ENCODE measurements at regions not wholly inside any gene's neighbourhood (a gene's known extent, or its start where the extent isn't known, plus 50 kb on each side); places are given as distances from the start of the nearest gene placed in this dataset.

DNA sequence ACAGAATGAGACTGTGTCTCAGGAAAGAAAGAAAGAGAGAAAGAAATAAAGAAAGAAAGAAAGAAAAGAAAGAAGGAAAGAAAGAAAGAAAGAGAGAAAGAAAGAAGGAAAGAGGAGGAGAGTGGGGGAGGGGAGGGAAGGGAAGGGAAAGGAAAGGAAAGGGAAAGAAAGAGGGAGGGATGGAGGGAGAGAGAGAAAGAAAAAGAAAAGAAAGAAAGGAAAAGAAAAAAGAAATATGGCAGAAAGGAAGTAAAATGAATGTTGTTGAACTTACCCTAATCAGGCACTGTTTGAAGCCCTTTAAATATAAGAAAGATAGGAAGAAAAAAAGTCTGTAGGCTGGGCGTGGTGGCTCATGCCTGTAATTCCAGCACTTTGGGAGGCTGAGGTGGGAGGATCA is 276.1 kb downstream of the INSC start:
- TF ChIP-seq, protein P1, sequence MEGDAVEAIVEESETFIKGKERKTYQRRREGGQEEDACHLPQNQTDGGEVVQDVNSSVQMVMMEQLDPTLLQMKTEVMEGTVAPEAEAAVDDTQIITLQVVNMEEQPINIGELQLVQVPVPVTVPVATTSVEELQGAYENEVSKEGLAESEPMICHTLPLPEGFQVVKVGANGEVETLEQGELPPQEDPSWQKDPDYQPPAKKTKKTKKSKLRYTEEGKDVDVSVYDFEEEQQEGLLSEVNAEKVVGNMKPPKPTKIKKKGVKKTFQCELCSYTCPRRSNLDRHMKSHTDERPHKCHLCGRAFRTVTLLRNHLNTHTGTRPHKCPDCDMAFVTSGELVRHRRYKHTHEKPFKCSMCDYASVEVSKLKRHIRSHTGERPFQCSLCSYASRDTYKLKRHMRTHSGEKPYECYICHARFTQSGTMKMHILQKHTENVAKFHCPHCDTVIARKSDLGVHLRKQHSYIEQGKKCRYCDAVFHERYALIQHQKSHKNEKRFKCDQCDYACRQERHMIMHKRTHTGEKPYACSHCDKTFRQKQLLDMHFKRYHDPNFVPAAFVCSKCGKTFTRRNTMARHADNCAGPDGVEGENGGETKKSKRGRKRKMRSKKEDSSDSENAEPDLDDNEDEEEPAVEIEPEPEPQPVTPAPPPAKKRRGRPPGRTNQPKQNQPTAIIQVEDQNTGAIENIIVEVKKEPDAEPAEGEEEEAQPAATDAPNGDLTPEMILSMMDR (IDR thresholded peaks at IDR 0.05): no peak
- TF ChIP-seq POLR2A (IDR thresholded peaks at IDR 0.05): no peak
